NCI-H82 treated with DMSO at 0.1 percent for 48 hours (cell line): ENCODE measurements at regions not wholly inside any gene's neighbourhood (a gene's known extent, or its start where the extent isn't known, plus 50 kb on each side); places are given as distances from the start of the nearest gene placed in this dataset.
A peak's percentile ranks its signal among the peaks of the same experiment; 100 is the strongest.

Source experiments
- DNase-seq: peaks from one replicate; lab custom pipeline; 2025; ENCODE audit not compliant: unreplicated experiment; lab: John Stamatoyannopoulos, UW

- no peak for DNase-seq
Observed at GRCh38 chr2:51723691-51724090, 691.8 kb upstream of the NRXN1 start.

GRCh38 chr2:51722311-51722710 lies 690.4 kb upstream of the NRXN1 start:
- DNase-seq: no peak

GRCh38 chr2:51720826-51721225 lies 688.9 kb upstream of the NRXN1 start:
- no peak for DNase-seq

- no peak for DNase-seq
Observed at GRCh38 chr2:51718881-51719280, 686.9 kb upstream of the NRXN1 start.

GRCh38 chr2:51717312-51717711 lies 685.4 kb upstream of the NRXN1 start:
- no peak for DNase-seq

GRCh38 chr2:51711766-51712165 lies 679.8 kb upstream of the NRXN1 start:
- DNase-seq: no peak

GRCh38 chr2:51710222-51710621 lies 678.3 kb upstream of the NRXN1 start:
- peak; percentile 5 for DNase-seq

- no peak for DNase-seq
Observed at GRCh38 chr2:51707625-51708024, 675.7 kb upstream of the NRXN1 start.

GRCh38 chr2:51706220-51706619 lies 674.3 kb upstream of the NRXN1 start:
- DNase-seq: no peak

GRCh38 chr2:51705417-51705816 lies 673.5 kb upstream of the NRXN1 start:
- DNase-seq: no peak

- DNase-seq: no peak
Observed at GRCh38 chr2:51698021-51698420, 666.1 kb upstream of the NRXN1 start.

GRCh38 chr2:51697095-51697494 lies 665.2 kb upstream of the NRXN1 start:
- no peak for DNase-seq

- no peak for DNase-seq
Observed at GRCh38 chr2:51695531-51695930, 663.6 kb upstream of the NRXN1 start.

GRCh38 chr2:51693640-51694039 lies 661.7 kb upstream of the NRXN1 start:
- DNase-seq: no peak

GRCh38 chr2:51681854-51682253 lies 649.9 kb upstream of the NRXN1 start:
- no peak for DNase-seq

- no peak for DNase-seq
Observed at GRCh38 chr2:51673628-51674027, 641.7 kb upstream of the NRXN1 start.

- DNase-seq: no peak
Observed at GRCh38 chr2:51667679-51668078, 635.7 kb upstream of the NRXN1 start.

- DNase-seq: no peak
Observed at GRCh38 chr2:51662187-51662586, 630.3 kb upstream of the NRXN1 start.

- DNase-seq: no peak
Observed at GRCh38 chr2:51657849-51658248, 625.9 kb upstream of the NRXN1 start.

GRCh38 chr2:51650769-51651168 lies 618.8 kb upstream of the NRXN1 start:
- DNase-seq: no peak

- no peak for DNase-seq
Observed at GRCh38 chr2:51649366-51649765, 617.4 kb upstream of the NRXN1 start.

- no peak for DNase-seq
Observed at GRCh38 chr2:51638811-51639210, 606.9 kb upstream of the NRXN1 start.

- DNase-seq: no peak
Observed at GRCh38 chr2:51633073-51633472, 601.1 kb upstream of the NRXN1 start.

- DNase-seq: no peak
Observed at GRCh38 chr2:51629406-51629805, 597.5 kb upstream of the NRXN1 start.
